ENCODE measurements at regions not wholly inside any gene's neighbourhood (a gene's known extent, or its start where the extent isn't known, plus 50 kb on each side); places are given as distances from the start of the nearest gene placed in this dataset.
A peak's percentile ranks its signal among the peaks of the same experiment; 100 is the strongest.

DNA sequence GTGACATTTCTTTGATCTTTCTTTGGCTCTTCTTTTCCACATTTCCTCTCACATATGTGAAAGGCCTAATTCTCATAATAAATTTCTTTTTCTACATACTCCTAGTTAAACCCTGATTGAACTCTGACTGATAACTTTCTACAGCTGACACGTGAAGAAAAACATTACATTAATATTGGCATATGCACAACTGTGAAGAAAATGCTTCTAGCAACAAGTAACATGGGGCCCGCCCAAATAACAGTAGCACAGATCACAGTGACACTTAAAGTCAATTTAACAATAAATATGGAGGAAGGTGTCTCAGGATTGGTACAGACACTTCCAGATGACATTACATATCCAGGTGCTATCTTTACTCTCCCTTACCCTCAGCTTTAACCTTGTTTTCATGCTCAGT, 317.6 kb upstream of the ZNF385D start:
- CTCF ChIA-PET, result no interaction called here

DNA sequence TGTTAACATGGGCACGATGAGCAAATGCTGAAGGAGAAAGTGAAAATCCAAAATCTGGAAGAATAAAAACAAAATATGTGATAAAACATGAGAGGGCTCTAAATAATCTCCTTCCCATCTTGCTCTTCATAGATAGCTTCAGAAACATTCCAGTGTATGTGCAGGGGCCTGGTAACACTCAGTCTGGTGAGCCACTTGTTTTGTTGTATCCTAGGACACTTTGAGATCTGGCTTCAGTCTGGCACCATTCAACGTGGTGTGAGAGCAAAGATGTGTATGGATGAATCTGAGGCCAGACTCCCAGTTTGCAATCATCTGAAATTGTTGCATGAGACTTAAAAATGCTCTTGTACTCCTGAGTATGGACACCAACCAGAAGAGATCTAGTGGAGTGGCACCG, 337.2 kb upstream of the ZNF385D start:
- Histone ChIP-seq H3K4me3 (ENCODE audit: low read depth, low read length) (no peak overlapping the region), H3K9me3 (no peaks in the 10 kb centered on the region), H3K4me1 (no peaks in the 10 kb centered on the region), H3K36me3 (ENCODE audit: control insufficient read depth, insufficient read depth, low read length) (no peaks in the 10 kb centered on the region), H3K27me3 (replicated peaks; ENCODE audit: control insufficient read depth, insufficient read depth, low read length) (no peaks in the 10 kb centered on the region)
- H3K36me3 Mint-ChIP-seq (ENCODE audit: insufficient read depth, unreplicated experiment), result no peaks in the 10 kb centered on the region
- H3K4me1 Mint-ChIP-seq (ENCODE audit: low read depth, unreplicated experiment), result no peaks in the 10 kb centered on the region
- BruUV-seq (replicated peaks), result no TSS peak
- no peak overlapping the region for H3K4me3 Mint-ChIP-seq (ENCODE audit: unreplicated experiment)
- ChIA-PET POLR2A (no interaction called here), CTCF (no interaction called here)
- DNase-seq, result no peak
- intact Hi-C loops (cut with micrococcal nuclease; ENCODE audit: unreplicated experiment), result loop anchor here (2.0 kb wide), 1 partner anchor 801 kb away; no protein-coding TSS in a partner anchor
- H3K27ac Mint-ChIP-seq (ENCODE audit: unreplicated experiment), result no peak overlapping the region
- TF ChIP-seq, protein P1, sequence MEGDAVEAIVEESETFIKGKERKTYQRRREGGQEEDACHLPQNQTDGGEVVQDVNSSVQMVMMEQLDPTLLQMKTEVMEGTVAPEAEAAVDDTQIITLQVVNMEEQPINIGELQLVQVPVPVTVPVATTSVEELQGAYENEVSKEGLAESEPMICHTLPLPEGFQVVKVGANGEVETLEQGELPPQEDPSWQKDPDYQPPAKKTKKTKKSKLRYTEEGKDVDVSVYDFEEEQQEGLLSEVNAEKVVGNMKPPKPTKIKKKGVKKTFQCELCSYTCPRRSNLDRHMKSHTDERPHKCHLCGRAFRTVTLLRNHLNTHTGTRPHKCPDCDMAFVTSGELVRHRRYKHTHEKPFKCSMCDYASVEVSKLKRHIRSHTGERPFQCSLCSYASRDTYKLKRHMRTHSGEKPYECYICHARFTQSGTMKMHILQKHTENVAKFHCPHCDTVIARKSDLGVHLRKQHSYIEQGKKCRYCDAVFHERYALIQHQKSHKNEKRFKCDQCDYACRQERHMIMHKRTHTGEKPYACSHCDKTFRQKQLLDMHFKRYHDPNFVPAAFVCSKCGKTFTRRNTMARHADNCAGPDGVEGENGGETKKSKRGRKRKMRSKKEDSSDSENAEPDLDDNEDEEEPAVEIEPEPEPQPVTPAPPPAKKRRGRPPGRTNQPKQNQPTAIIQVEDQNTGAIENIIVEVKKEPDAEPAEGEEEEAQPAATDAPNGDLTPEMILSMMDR (IDR thresholded peaks at IDR 0.05; ENCODE audit: insufficient read depth in 1 of 2, low read depth in 1 of 2, low read length in 1 of 2, severe bottlenecking in 1 of 2, unreplicated experiment in 1 of 2), result no peak
- H3K27me3 Mint-ChIP-seq (ENCODE audit: insufficient read depth, unreplicated experiment), result peaks cover 9% of the 10 kb centered on the region
- no peaks in the 10 kb centered on the region for H3K9me3 Mint-ChIP-seq (ENCODE audit: unreplicated experiment)

More for the DNA sequence above, 317.6 kb upstream of the ZNF385D start:
- no peaks in the 10 kb centered on the region for H3K4me1 ChIP-seq
- no peaks in the 10 kb centered on the region for H3K9me3 ChIP-seq
- POLR2A ChIA-PET, result no interaction called here
- Mint-ChIP-seq H3K27ac (ENCODE audit: unreplicated experiment) (no peak overlapping the region), H3K36me3 (ENCODE audit: insufficient read depth, unreplicated experiment) (no peaks in the 10 kb centered on the region), H3K27me3 (ENCODE audit: insufficient read depth, unreplicated experiment) (peaks cover 15% of the 10 kb centered on the region), H3K4me3 (ENCODE audit: unreplicated experiment) (no peak overlapping the region), H3K9me3 (ENCODE audit: unreplicated experiment) (no peaks in the 10 kb centered on the region), H3K4me1 (ENCODE audit: low read depth, unreplicated experiment) (no peaks in the 10 kb centered on the region)
- BruUV-seq (replicated peaks), result no TSS peak
- no peak for DNase-seq
- H3K4me3 ChIP-seq (ENCODE audit: low read depth, low read length), result no peak overlapping the region
- no peaks in the 10 kb centered on the region for H3K36me3 ChIP-seq (ENCODE audit: control insufficient read depth, insufficient read depth, low read length)
- TF ChIP-seq, protein P1 (IDR thresholded peaks at IDR 0.05; ENCODE audit: insufficient read depth in 1 of 2, low read depth in 1 of 2, low read length in 1 of 2, severe bottlenecking in 1 of 2, unreplicated experiment in 1 of 2), result no peak
- intact Hi-C loops (cut with micrococcal nuclease; ENCODE audit: unreplicated experiment), result no loop called here
- H3K27me3 ChIP-seq (replicated peaks; ENCODE audit: control insufficient read depth, insufficient read depth, low read length), result no peaks in the 10 kb centered on the region

DNA sequence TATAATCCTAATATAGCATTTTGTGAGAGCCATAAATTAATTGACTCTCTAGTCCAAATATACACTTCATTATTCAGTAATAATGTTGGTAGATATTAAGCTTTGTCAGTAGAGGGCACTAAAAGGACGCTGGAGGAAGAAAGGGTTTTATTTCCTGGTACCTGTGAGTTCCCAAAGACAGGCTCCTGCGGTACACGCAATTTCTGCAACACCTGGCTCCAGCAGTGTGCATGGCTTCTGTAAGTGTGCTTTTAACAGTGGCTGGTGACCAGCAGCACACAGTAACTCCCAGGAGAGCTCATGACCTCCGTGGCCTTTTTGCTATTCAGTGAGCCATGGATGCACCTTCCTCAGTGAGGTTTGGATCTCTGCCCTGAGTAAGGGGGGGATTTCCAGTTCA, 338.3 kb upstream of the ZNF385D start:
- no peak overlapping the region for H3K27ac Mint-ChIP-seq (ENCODE audit: unreplicated experiment)
- H3K36me3 Mint-ChIP-seq (ENCODE audit: insufficient read depth, unreplicated experiment), result no peaks in the 10 kb centered on the region
- H3K4me1 ChIP-seq, result no peaks in the 10 kb centered on the region
- POLR2A ChIA-PET, result no interaction called here
- CTCF ChIA-PET, result no interaction called here
- BruUV-seq (replicated peaks), result no TSS peak
- no peak overlapping the region for H3K4me3 ChIP-seq (ENCODE audit: low read depth, low read length)
- H3K36me3 ChIP-seq (ENCODE audit: control insufficient read depth, insufficient read depth, low read length), result no peaks in the 10 kb centered on the region
- H3K4me1 Mint-ChIP-seq (ENCODE audit: low read depth, unreplicated experiment), result no peaks in the 10 kb centered on the region
- no peaks in the 10 kb centered on the region for H3K9me3 Mint-ChIP-seq (ENCODE audit: unreplicated experiment)
- TF ChIP-seq, protein P1 (IDR thresholded peaks at IDR 0.05; ENCODE audit: insufficient read depth in 1 of 2, low read depth in 1 of 2, low read length in 1 of 2, severe bottlenecking in 1 of 2, unreplicated experiment in 1 of 2), result peak; percentile 37 to 40
- no peaks in the 10 kb centered on the region for H3K27me3 ChIP-seq (replicated peaks; ENCODE audit: control insufficient read depth, insufficient read depth, low read length)
- peak; percentile 29 to 46 for DNase-seq
- H3K27me3 Mint-ChIP-seq (ENCODE audit: insufficient read depth, unreplicated experiment), result peaks cover 9% of the 10 kb centered on the region
- intact Hi-C loops (cut with micrococcal nuclease; ENCODE audit: unreplicated experiment), result loop anchor here (1.0 to 2.0 kb wide), 3 partner anchors 28 to 800 kb away; no protein-coding TSS in a partner anchor
- no peak overlapping the region for H3K4me3 Mint-ChIP-seq (ENCODE audit: unreplicated experiment)
- no peaks in the 10 kb centered on the region for H3K9me3 ChIP-seq

All from Caco-2 (cell line).